Activated naive CD8-positive, alpha-beta T cell treated with anti-CD3 and anti-CD28 coated beads, Interleukin-2, amount 50 U/mL, for 24 hours (primary cell): ENCODE measurements at regions not wholly inside any gene's neighbourhood (a gene's known extent, or its start where the extent isn't known, plus 50 kb on each side); places are given as distances from the start of the nearest gene placed in this dataset.

Source experiments
- ATAC-seq: fragments of 150-1000 bp; cut with Tn5 transposase; one replicate; pipeline ENCODE4 v1.10.0; 2021
- DNase-seq: peaks from one replicate; pipeline ENCODE4 v3.0.0; 2021
- H3K27ac Mint-ChIP-seq: one replicate; pipeline ENCODE4 v1.8.0; 2021; ENCODE audit warnings: mild to moderate bottlenecking, mixed read lengths
- H3K27me3 Mint-ChIP-seq: one replicate; pipeline ENCODE4 v1.8.0; 2021; ENCODE audit warnings: mixed read lengths
- H3K36me3 Mint-ChIP-seq: one replicate; pipeline ENCODE4 v1.8.0; 2021; ENCODE audit warnings: low read depth, mixed read lengths
- H3K4me1 Mint-ChIP-seq: one replicate; pipeline ENCODE4 v1.8.0; 2021; ENCODE audit warnings: mixed read lengths
- H3K4me3 Mint-ChIP-seq: one replicate; pipeline ENCODE4 v1.8.0; 2021; ENCODE audit warnings: mild to moderate bottlenecking, moderate library complexity, mixed read lengths
- H3K9me3 Mint-ChIP-seq: one replicate; pipeline ENCODE4 v1.8.0; 2021; ENCODE audit warnings: mixed read lengths

- ATAC-seq (no peak), DNase-seq (no peak)
- H3K4me1 Mint-ChIP-seq, result no peaks in the 10 kb centered on the region
- no peak overlapping the region for H3K4me3 Mint-ChIP-seq
- no peaks in the 10 kb centered on the region for H3K27me3 Mint-ChIP-seq
- H3K36me3 Mint-ChIP-seq, result no peaks in the 10 kb centered on the region
- H3K27ac Mint-ChIP-seq, result no peak overlapping the region
- no peaks in the 10 kb centered on the region for H3K9me3 Mint-ChIP-seq
Measured at GRCh38 chr18:73296686-73297085, 428.9 kb upstream of the NETO1 start.

- H3K36me3 Mint-ChIP-seq, result no peaks in the 10 kb centered on the region
- no peak for DNase-seq
- H3K9me3 Mint-ChIP-seq, result no peaks in the 10 kb centered on the region
- no peaks in the 10 kb centered on the region for H3K4me1 Mint-ChIP-seq
- no peak overlapping the region for H3K27ac Mint-ChIP-seq
- no peak for ATAC-seq
- no peak overlapping the region for H3K4me3 Mint-ChIP-seq
- no peaks in the 10 kb centered on the region for H3K27me3 Mint-ChIP-seq
Measured at GRCh38 chr18:73292156-73292555, 424.4 kb upstream of the NETO1 start.

DNA sequence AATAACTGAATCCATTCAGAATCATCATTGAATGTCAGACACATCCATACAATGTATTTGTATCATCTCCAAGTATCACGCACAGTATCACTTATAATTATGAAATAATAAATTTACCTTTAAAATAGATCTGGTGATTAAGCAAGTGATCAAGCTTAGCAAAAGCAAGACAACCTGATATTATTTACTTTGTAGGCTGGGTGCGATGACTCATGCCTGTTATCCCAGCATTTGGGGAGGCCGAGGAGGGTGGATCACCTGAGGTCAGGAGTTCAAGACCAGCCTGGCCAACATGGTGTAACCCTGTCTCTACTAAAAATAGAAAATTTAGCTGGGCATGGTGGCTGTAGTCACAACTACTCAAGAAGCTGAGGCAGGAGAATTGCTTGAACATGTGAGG lies 421.0 kb upstream of the NETO1 start:
- DNase-seq (no peak), ATAC-seq (no peak)
- Mint-ChIP-seq H3K4me3 (no peak overlapping the region), H3K9me3 (no peaks in the 10 kb centered on the region), H3K27me3 (no peaks in the 10 kb centered on the region), H3K4me1 (no peaks in the 10 kb centered on the region), H3K36me3 (no peaks in the 10 kb centered on the region), H3K27ac (no peak overlapping the region)

- DNase-seq (no peak), ATAC-seq (no peak)
- Mint-ChIP-seq H3K27ac (no peak overlapping the region), H3K27me3 (peaks cover 1% of the 10 kb centered on the region), H3K4me1 (no peaks in the 10 kb centered on the region), H3K9me3 (no peaks in the 10 kb centered on the region), H3K36me3 (no peaks in the 10 kb centered on the region), H3K4me3 (no peak overlapping the region)
Measured at GRCh38 chr18:73286584-73286983, 418.8 kb upstream of the NETO1 start.

DNA sequence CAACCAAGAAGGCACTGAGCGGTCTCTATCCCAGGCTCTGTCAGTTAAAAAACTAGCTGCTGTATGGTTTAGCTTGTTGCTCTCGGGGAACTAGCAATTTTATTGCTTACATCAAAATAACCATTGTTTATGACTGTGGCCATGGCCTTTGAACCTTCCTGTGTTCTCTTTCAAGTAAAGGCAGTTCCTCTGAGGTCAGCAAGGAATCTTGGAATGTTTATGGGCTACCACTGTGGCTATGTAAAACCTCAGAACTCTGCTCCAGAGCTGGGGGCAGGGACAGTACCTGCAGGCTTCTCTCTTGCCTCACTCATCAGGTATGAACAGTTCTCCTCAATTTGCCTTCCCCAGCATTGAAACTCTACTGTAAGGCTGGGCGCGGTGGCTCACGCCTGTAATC lies 416.0 kb upstream of the NETO1 start:
- Mint-ChIP-seq H3K4me1 (no peaks in the 10 kb centered on the region), H3K4me3 (no peak overlapping the region), H3K27me3 (peaks cover 1% of the 10 kb centered on the region), H3K9me3 (no peaks in the 10 kb centered on the region), H3K36me3 (no peaks in the 10 kb centered on the region), H3K27ac (no peak overlapping the region)
- ATAC-seq (no peak), DNase-seq (no peak)

DNA sequence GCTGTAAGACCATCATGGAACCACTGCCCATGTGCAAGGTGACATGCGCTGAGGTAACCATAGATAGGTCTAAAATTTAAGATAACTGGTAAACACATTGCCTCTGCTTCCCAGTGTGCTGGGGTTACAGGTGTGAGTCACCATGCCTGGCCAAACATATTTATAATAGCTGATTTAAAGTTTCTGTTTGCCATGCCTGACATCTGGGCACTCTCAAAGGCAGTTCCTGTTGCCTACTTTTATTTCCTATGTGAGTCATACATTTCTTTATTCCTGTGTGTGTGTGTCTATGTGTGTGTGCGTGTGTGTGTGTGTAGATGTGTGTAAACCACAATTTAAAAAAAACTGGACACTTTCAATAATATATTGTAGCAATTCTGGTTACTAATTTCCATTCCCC lies 415.2 kb upstream of the NETO1 start:
- peaks cover 1% of the 10 kb centered on the region for H3K27me3 Mint-ChIP-seq
- no peaks in the 10 kb centered on the region for H3K9me3 Mint-ChIP-seq
- DNase-seq, result no peak
- no peak for ATAC-seq
- no peaks in the 10 kb centered on the region for H3K4me1 Mint-ChIP-seq
- H3K4me3 Mint-ChIP-seq, result no peak overlapping the region
- H3K27ac Mint-ChIP-seq, result no peak overlapping the region
- H3K36me3 Mint-ChIP-seq, result no peaks in the 10 kb centered on the region

- Mint-ChIP-seq H3K27ac (no peak overlapping the region), H3K4me3 (no peak overlapping the region), H3K36me3 (no peaks in the 10 kb centered on the region), H3K27me3 (peaks cover 1% of the 10 kb centered on the region), H3K4me1 (no peaks in the 10 kb centered on the region), H3K9me3 (no peaks in the 10 kb centered on the region)
- no peak for DNase-seq
- no peak for ATAC-seq
Measured at GRCh38 chr18:73279498-73279897, 411.7 kb upstream of the NETO1 start.

DNA sequence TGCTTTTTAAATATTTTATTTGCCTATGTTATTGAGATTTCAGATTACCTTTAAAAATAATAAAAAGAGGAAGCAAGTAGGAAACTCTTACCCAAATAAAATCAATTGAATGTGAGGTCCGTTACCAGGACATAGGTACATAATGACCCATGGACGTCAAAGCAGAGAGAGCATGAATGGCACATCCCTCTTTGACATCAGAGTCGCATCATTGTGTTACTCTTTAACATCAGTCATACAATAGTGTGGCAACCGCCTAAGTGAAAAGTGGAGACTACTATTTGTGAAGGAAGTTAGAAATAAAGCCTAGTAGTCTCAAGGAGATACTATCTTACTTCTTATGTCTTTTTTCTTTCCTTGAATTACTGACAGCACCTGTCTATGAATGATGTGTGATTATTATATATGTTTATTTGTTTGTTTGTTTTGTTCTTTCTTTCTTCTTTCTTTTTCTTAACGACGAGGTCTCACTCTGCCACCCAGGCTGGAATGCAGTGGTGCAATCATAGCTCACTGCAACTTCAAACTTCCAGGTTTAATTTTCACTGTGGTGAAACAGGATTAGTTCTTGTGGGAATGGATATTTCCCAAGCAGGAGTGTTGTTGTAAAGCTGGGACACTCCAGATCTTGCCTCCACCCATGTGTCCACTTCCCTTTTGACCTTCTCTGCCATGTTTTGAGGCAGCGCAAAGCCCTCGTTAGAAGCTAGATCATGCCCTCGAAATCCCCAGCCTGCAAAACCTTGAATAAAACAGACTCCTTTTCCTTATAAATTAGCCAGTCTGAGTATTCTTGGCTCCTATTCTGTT lies 407.2 kb upstream of the NETO1 start:
- H3K4me3 Mint-ChIP-seq, result no peak overlapping the region
- no peak for DNase-seq
- no peaks in the 10 kb centered on the region for H3K27me3 Mint-ChIP-seq
- H3K4me1 Mint-ChIP-seq, result no peaks in the 10 kb centered on the region
- no peaks in the 10 kb centered on the region for H3K36me3 Mint-ChIP-seq
- H3K9me3 Mint-ChIP-seq, result no peaks in the 10 kb centered on the region
- H3K27ac Mint-ChIP-seq, result no peak overlapping the region
- no peak for ATAC-seq

GRCh38 chr18:73270920-73271634 lies 403.3 kb upstream of the NETO1 start:
- H3K9me3 Mint-ChIP-seq, result no peaks in the 10 kb centered on the region
- ATAC-seq, result no peak

DNA sequence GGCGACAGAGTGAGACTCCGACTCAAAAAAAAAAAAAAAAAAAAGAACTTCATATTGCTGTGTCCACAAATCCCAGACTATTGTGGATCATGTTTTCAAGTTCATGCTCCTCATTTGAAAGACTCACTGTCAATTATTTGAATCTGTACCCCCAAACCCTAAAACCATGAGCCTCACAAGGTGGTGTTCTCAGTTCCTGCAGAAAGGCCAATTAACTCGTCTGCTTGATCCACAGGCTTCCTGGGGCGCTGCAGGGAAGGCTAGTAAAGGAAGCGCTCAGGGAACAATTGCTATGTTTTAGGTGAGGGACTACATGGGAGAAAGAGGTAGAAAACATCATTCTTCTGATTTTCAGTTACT lies 396.8 kb upstream of the NETO1 start:
- Mint-ChIP-seq H3K36me3 (no peaks in the 10 kb centered on the region), H3K4me3 (no peak overlapping the region), H3K9me3 (no peaks in the 10 kb centered on the region), H3K4me1 (no peaks in the 10 kb centered on the region), H3K27me3 (no peaks in the 10 kb centered on the region), H3K27ac (no peak overlapping the region)
- ATAC-seq (no peak), DNase-seq (no peak)

More at GRCh38 chr18:73270920-73271634, 403.3 kb upstream of the NETO1 start:
- H3K36me3 Mint-ChIP-seq, result no peaks in the 10 kb centered on the region
- no peak for DNase-seq
- no peaks in the 10 kb centered on the region for H3K27me3 Mint-ChIP-seq
- no peaks in the 10 kb centered on the region for H3K4me1 Mint-ChIP-seq
- no peak overlapping the region for H3K27ac Mint-ChIP-seq
- H3K4me3 Mint-ChIP-seq, result no peak overlapping the region

GRCh38 chr18:73261923-73262322 lies 394.1 kb upstream of the NETO1 start:
- Mint-ChIP-seq H3K27me3 (no peaks in the 10 kb centered on the region), H3K9me3 (no peaks in the 10 kb centered on the region), H3K36me3 (no peaks in the 10 kb centered on the region), H3K4me3 (no peak overlapping the region), H3K4me1 (no peaks in the 10 kb centered on the region), H3K27ac (no peak overlapping the region)
- ATAC-seq, result no peak
- DNase-seq, result no peak

- Mint-ChIP-seq H3K27ac (no peak overlapping the region), H3K36me3 (no peaks in the 10 kb centered on the region), H3K4me3 (no peak overlapping the region), H3K27me3 (no peaks in the 10 kb centered on the region), H3K4me1 (no peaks in the 10 kb centered on the region), H3K9me3 (no peaks in the 10 kb centered on the region)
- no peak for DNase-seq
- no peak for ATAC-seq
Measured at GRCh38 chr18:73261243-73261642, 393.5 kb upstream of the NETO1 start.

- no peak for DNase-seq
- Mint-ChIP-seq H3K4me1 (no peaks in the 10 kb centered on the region), H3K27ac (no peak overlapping the region), H3K36me3 (no peaks in the 10 kb centered on the region), H3K27me3 (no peaks in the 10 kb centered on the region), H3K4me3 (no peak overlapping the region), H3K9me3 (no peaks in the 10 kb centered on the region)
- no peak for ATAC-seq
Measured at GRCh38 chr18:73258375-73259087, 390.7 kb upstream of the NETO1 start.

DNA sequence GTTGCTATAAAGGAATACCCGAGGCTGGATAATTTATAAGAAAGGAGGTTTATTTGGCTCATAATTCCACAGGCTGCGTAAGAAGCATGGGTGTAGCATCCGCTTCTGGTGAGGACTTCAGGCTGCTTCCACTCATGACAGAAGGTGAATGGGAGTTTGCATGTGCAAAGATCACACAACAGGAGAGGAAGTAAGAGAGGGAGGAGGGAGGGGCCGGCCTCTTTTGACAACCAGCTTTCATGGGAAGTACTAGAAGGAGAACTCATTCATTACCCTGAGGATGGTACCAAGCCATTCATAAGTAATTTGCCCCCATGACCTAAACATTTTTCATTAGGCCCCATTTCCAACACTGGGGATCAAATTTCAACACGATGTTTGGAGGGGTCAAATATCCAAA lies 386.8 kb upstream of the NETO1 start:
- Mint-ChIP-seq H3K4me1 (no peaks in the 10 kb centered on the region), H3K9me3 (peaks cover 3% of the 10 kb centered on the region), H3K27me3 (no peaks in the 10 kb centered on the region), H3K27ac (no peak overlapping the region), H3K4me3 (no peak overlapping the region), H3K36me3 (no peaks in the 10 kb centered on the region)
- DNase-seq (no peak), ATAC-seq (no peak)

GRCh38 chr18:73249030-73249429 lies 381.2 kb upstream of the NETO1 start:
- no peaks in the 10 kb centered on the region for H3K27me3 Mint-ChIP-seq

More at GRCh38 chr18:73249030-73249429, 381.2 kb upstream of the NETO1 start:
- no peak for DNase-seq
- Mint-ChIP-seq H3K27ac (no peak overlapping the region), H3K36me3 (no peaks in the 10 kb centered on the region), H3K4me3 (no peak overlapping the region), H3K9me3 (peaks cover 11% of the 10 kb centered on the region), H3K4me1 (no peaks in the 10 kb centered on the region)
- ATAC-seq, result no peak
